ENCODE measurements at regions not wholly inside any gene's neighbourhood (a gene's known extent, or its start where the extent isn't known, plus 50 kb on each side); places are given as distances from the start of the nearest gene placed in this dataset.

DNA sequence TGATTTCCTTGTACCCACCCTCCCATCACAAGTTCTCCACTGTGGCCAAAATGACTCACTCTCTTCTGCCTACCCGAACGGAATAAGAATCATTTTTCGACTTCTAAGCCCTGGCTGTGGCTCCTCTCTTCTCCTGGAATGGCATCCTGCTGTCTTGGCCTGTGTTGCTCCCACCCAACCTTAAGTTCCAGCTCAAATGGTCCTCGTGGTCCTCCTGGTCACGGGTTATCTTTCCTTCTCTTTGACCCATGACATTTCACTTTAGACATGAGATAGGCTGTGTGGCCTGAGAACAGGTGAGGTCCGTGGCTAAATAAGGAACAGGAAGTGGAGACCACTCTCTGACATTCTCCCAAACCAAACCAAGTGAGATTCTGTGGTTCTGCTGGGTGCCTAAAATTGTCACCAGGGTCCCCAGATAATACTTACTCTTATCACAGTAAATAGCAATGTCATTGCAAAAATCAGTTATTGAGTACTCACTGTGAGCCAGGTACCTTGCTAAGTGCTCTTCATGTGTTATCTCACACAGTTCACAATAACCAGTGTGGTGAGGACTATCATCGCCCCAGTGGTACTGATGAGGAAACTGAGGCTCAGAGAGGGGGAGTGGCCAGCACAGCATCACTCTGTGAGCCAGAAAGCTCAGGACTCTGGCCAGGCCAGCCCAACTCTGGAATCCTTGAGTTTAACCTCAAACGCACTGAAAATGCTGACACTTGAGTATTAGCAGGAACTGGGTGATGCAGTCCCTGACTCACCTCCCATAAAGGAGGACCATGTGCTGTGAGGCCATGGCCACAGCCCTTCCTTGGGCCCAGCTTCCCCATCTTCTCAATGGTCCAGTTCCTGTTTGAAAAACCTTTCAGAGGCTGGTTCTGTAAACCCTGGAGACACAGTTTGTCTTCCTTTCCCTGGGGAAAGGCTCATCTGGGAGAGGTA lies 74.8 kb upstream of the SIRPA start:
- no peaks in the 10 kb centered on the region for H3K27me3 Mint-ChIP-seq (ENCODE audit: insufficient read depth, unreplicated experiment)
- H3K9me3 Mint-ChIP-seq (ENCODE audit: unreplicated experiment) = peaks cover 5% of the 10 kb centered on the region
- H3K27ac Mint-ChIP-seq (ENCODE audit: low read depth, unreplicated experiment) = peak overlapping the region; percentile 35
- DNase-seq (ENCODE audit: unreplicated experiment) = peak; percentile 36
- BruUV-seq (replicated peaks) = no TSS peak
- TF ChIP-seq, protein P1, sequence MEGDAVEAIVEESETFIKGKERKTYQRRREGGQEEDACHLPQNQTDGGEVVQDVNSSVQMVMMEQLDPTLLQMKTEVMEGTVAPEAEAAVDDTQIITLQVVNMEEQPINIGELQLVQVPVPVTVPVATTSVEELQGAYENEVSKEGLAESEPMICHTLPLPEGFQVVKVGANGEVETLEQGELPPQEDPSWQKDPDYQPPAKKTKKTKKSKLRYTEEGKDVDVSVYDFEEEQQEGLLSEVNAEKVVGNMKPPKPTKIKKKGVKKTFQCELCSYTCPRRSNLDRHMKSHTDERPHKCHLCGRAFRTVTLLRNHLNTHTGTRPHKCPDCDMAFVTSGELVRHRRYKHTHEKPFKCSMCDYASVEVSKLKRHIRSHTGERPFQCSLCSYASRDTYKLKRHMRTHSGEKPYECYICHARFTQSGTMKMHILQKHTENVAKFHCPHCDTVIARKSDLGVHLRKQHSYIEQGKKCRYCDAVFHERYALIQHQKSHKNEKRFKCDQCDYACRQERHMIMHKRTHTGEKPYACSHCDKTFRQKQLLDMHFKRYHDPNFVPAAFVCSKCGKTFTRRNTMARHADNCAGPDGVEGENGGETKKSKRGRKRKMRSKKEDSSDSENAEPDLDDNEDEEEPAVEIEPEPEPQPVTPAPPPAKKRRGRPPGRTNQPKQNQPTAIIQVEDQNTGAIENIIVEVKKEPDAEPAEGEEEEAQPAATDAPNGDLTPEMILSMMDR (IDR thresholded peaks at IDR 0.05; ENCODE audit: unreplicated experiment) = no peak
- intact Hi-C loops (cut with micrococcal nuclease) = no loop called here
- CTCF ChIA-PET = interaction anchor here (0.6 to 1.5 kb wide), 5 partner anchors 43 to 1297 kb away, joined by 3 to 6 read pairs (median 4); no protein-coding TSS in a partner anchor
- no peak overlapping the region for H3K4me3 Mint-ChIP-seq (ENCODE audit: unreplicated experiment)
- peaks cover 39% of the 10 kb centered on the region for H3K4me1 Mint-ChIP-seq (ENCODE audit: insufficient read depth, unreplicated experiment)
- no peaks in the 10 kb centered on the region for H3K36me3 Mint-ChIP-seq (ENCODE audit: insufficient read depth, unreplicated experiment)
- POLR2A ChIA-PET = interaction anchor here (0.7 to 3.1 kb wide), 6 partner anchors 9 to 522 kb away, joined by 3 to 17 read pairs (median 6); no protein-coding TSS in a partner anchor

DNA sequence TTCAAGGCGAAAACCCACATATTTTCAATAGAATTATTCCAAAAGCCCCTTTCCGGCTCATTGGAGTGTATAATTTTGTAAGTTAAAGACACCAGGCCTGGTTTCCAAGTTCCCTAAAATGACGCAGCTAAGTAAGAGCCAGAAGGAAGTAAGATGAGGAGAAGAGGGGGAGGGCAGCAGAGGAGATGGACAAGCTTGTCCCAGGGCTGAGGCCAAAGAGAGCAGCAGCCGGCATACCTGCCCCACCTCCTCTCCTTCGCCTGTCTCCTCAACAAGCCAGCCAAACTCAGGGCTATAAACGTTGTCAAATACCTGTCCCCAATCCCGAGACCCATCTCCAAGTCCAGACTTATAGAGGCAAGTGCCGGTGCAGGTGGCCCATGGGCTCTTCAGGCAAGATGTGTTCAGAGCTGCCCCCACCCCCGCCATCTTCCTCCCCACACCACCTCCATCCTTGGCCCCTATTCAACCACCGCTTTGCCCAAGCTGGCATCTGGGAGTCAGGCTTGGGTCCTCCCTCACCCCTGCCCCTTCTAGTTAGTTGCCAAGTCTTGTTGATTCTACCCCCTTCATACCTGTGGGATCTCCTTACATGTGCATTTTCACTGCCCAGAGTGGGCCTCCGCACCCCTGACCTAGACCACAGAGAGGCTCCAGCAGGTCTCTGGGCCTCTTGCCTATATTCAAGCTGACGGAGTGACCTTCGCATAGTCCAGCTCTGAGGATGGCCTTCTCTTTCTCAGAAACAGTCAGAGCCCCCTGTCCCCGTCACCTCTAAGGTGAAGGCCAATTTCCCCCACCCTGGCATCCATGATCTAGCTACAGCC lies 75.7 kb upstream of the SIRPA start:
- Mint-ChIP-seq H3K36me3 (ENCODE audit: insufficient read depth, unreplicated experiment) (no peaks in the 10 kb centered on the region), H3K9me3 (ENCODE audit: unreplicated experiment) (peaks cover 5% of the 10 kb centered on the region), H3K27ac (ENCODE audit: low read depth, unreplicated experiment) (peak overlapping the region; percentile 35), H3K4me1 (ENCODE audit: insufficient read depth, unreplicated experiment) (peaks cover 36% of the 10 kb centered on the region), H3K27me3 (ENCODE audit: insufficient read depth, unreplicated experiment) (no peaks in the 10 kb centered on the region), H3K4me3 (ENCODE audit: unreplicated experiment) (no peak overlapping the region)
- intact Hi-C loops (cut with micrococcal nuclease) = no loop called here
- ChIA-PET POLR2A (interaction anchor here (0.7 to 3.1 kb wide), 3 partner anchors 10 to 521 kb away, joined by 3 to 17 read pairs (median 3); no protein-coding TSS in a partner anchor), CTCF (interaction anchor here (0.9 kb wide), 1 partner anchor 275 kb away, joined by 3 read pairs; no protein-coding TSS in a partner anchor)
- TF ChIP-seq, protein P1 (IDR thresholded peaks at IDR 0.05; ENCODE audit: unreplicated experiment) = no peak
- DNase-seq (ENCODE audit: unreplicated experiment) = no peak
- BruUV-seq (replicated peaks) = no TSS peak

DNA sequence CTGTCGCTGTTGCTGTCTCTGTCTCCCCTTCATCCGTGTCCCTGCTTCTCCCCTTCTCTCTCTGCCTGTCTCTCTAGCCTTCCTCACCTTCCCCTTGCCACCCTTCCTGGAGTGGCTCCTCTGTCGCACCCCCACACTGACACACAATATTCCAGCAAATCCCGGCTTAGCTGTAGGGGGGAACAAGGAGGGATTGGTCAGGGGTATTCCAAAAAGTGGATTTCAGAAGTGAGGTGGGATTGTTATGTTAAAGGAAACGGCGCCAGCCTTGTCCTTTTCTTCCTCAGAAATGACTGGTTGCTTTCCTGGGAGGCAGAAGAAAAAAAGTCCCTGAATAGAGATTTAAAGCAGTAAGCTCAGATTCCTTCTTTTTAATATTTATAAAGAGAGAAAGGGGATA lies 76.3 kb upstream of the SIRPA start:
- H3K4me3 Mint-ChIP-seq (ENCODE audit: unreplicated experiment) = no peak overlapping the region
- H3K36me3 Mint-ChIP-seq (ENCODE audit: insufficient read depth, unreplicated experiment) = no peaks in the 10 kb centered on the region
- DNase-seq (ENCODE audit: unreplicated experiment) = no peak
- H3K4me1 Mint-ChIP-seq (ENCODE audit: insufficient read depth, unreplicated experiment) = peaks cover 36% of the 10 kb centered on the region
- intact Hi-C loops (cut with micrococcal nuclease) = no loop called here
- TF ChIP-seq, protein P1 (IDR thresholded peaks at IDR 0.05; ENCODE audit: unreplicated experiment) = no peak
- CTCF ChIA-PET = no interaction called here
- BruUV-seq (replicated peaks) = no TSS peak
- POLR2A ChIA-PET = interaction anchor here (1.0 kb wide), 1 partner anchor 9 kb away, joined by 3 read pairs; no protein-coding TSS in a partner anchor
- peaks cover 5% of the 10 kb centered on the region for H3K9me3 Mint-ChIP-seq (ENCODE audit: unreplicated experiment)
- H3K27me3 Mint-ChIP-seq (ENCODE audit: insufficient read depth, unreplicated experiment) = no peaks in the 10 kb centered on the region
- H3K27ac Mint-ChIP-seq (ENCODE audit: low read depth, unreplicated experiment) = no peak overlapping the region

Measured in MCF 10A (cell line).